WTC11 (cell line): ENCODE measurements at regions not wholly inside any gene's neighbourhood (a gene's known extent, or its start where the extent isn't known, plus 50 kb on each side); places are given as distances from the start of the nearest gene placed in this dataset.

Experiments
- RELA ChIP-seq: sonication (generic); formaldehyde crosslinking; IDR thresholded peaks from 2 replicates; pipeline ENCODE4 v1.8.1; 2022; ENCODE audit warnings: missing genetic modification reagents, mild to moderate bottlenecking, borderline replicate concordance
- SP1 ChIP-seq: sonication (generic); formaldehyde crosslinking; conservative IDR thresholded peaks from 2 replicates; pipeline ENCODE4 v1.8.1; 2022; ENCODE audit warnings: missing genetic modification reagents
- TF ChIP-seq, protein P1 (sequence below): fragments of 200-600 bp; IDR thresholded peaks from 2 replicates; pipeline ENCODE4 v1.8.0; 2022; ENCODE audit warnings: antibody characterized with exemption
- TF ChIP-seq, protein P2 (sequence below): sonication (generic); formaldehyde crosslinking; IDR thresholded peaks from 2 replicates; pipeline ENCODE4 v1.8.1; 2022; ENCODE audit warnings: low read depth, mild to moderate bottlenecking, moderate library complexity, missing genetic modification reagents, borderline replicate concordance

DNA sequence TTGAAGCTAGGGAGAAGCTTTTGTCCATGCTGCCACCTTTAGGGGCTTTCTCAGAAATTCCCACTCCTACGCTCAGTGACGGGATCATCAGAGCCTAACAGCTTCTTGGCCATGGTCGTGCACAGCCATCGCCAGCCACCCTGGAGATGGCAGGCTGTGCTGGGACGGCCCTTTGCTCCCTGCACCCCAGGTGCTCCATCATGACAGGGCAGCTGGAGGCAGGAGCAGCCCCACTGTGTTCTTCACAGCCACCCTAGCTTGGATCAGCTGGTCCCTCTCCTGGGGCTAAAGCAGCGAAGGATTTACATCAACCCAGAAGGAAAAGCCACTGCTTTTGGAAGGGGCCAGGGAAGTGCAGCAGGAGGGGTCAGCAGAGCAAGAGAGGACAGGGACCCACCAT, 235.9 kb downstream of the LY86 start:
- TF ChIP-seq, protein P1, sequence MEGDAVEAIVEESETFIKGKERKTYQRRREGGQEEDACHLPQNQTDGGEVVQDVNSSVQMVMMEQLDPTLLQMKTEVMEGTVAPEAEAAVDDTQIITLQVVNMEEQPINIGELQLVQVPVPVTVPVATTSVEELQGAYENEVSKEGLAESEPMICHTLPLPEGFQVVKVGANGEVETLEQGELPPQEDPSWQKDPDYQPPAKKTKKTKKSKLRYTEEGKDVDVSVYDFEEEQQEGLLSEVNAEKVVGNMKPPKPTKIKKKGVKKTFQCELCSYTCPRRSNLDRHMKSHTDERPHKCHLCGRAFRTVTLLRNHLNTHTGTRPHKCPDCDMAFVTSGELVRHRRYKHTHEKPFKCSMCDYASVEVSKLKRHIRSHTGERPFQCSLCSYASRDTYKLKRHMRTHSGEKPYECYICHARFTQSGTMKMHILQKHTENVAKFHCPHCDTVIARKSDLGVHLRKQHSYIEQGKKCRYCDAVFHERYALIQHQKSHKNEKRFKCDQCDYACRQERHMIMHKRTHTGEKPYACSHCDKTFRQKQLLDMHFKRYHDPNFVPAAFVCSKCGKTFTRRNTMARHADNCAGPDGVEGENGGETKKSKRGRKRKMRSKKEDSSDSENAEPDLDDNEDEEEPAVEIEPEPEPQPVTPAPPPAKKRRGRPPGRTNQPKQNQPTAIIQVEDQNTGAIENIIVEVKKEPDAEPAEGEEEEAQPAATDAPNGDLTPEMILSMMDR, result no peak
- TF ChIP-seq, protein P2, sequence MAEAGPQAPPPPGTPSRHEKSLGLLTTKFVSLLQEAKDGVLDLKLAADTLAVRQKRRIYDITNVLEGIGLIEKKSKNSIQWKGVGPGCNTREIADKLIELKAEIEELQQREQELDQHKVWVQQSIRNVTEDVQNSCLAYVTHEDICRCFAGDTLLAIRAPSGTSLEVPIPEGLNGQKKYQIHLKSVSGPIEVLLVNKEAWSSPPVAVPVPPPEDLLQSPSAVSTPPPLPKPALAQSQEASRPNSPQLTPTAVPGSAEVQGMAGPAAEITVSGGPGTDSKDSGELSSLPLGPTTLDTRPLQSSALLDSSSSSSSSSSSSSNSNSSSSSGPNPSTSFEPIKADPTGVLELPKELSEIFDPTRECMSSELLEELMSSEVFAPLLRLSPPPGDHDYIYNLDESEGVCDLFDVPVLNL (CRISPR knock-in tag), result no peak
- no peak for TF ChIP-seq RELA (CRISPR knock-in tag)
- no peak for TF ChIP-seq SP1 (CRISPR knock-in tag)
